ENCODE measurements at regions not wholly inside any gene's neighbourhood (a gene's known extent, or its start where the extent isn't known, plus 50 kb on each side); places are given as distances from the start of the nearest gene placed in this dataset.
A peak's percentile ranks its signal among the peaks of the same experiment; 100 is the strongest.
"Not testable (repeated sequence)": the region's sequence is repeated elsewhere in the genome, so short reads cannot be mapped to it uniquely, and the experiment has no call there.

GRCh38 chr11:98456308-98456680, 564.5 kb upstream of the CNTN5 start:
- no peak for DNase-seq

GRCh38 chr11:98495016-98495415, 525.7 kb upstream of the CNTN5 start:
- no peak for DNase-seq

GRCh38 chr11:98495601-98496000, 525.1 kb upstream of the CNTN5 start:
- no peak for DNase-seq

- DNase-seq: no peak
These were observed 513.5 kb upstream of the CNTN5 start for GRCh38 chr11:98507208-98507607.

GRCh38 chr11:98512938-98513337, 507.8 kb upstream of the CNTN5 start:
- no peak for DNase-seq

GRCh38 chr11:98531576-98531975, 489.2 kb upstream of the CNTN5 start:
- no peak for DNase-seq

- DNase-seq: no peak
These were observed 484.7 kb upstream of the CNTN5 start for GRCh38 chr11:98536023-98536422.

- DNase-seq: not testable (repeated sequence)
These were observed 482.4 kb upstream of the CNTN5 start for GRCh38 chr11:98538358-98538757.

GRCh38 chr11:98545544-98546175, 475.1 kb upstream of the CNTN5 start:
- DNase-seq: no peak

GRCh38 chr11:98549571-98549970, 471.2 kb upstream of the CNTN5 start:
- no peak for DNase-seq

- DNase-seq: no peak
These were observed 460.8 kb upstream of the CNTN5 start for GRCh38 chr11:98559961-98560360.

GRCh38 chr11:98561252-98561651, 459.5 kb upstream of the CNTN5 start:
- DNase-seq: peak in 1 of 2 experiments; percentile 2

- DNase-seq: no peak
These were observed 458.8 kb upstream of the CNTN5 start for GRCh38 chr11:98561877-98562395.

GRCh38 chr11:98564233-98564632, 456.5 kb upstream of the CNTN5 start:
- DNase-seq: no peak

GRCh38 chr11:98564881-98565280, 455.9 kb upstream of the CNTN5 start:
- no peak for DNase-seq

- no peak for DNase-seq
These were observed 455.4 kb upstream of the CNTN5 start for GRCh38 chr11:98565311-98565710.

- DNase-seq: no peak
These were observed 453.8 kb upstream of the CNTN5 start for GRCh38 chr11:98566978-98567377.

GRCh38 chr11:98568013-98568412, 452.7 kb upstream of the CNTN5 start:
- DNase-seq: no peak

- no peak for DNase-seq
These were observed 447.8 kb upstream of the CNTN5 start for GRCh38 chr11:98572941-98573340.

GRCh38 chr11:98587884-98588283, 432.9 kb upstream of the CNTN5 start:
- no peak for DNase-seq

- DNase-seq: no peak
These were observed 430.8 kb upstream of the CNTN5 start for GRCh38 chr11:98589967-98590366.

GRCh38 chr11:98600103-98600502, 420.6 kb upstream of the CNTN5 start:
- no peak for DNase-seq

GRCh38 chr11:98600786-98601773, 419.7 kb upstream of the CNTN5 start:
- no peak for DNase-seq

GRCh38 chr11:98616098-98616655, 404.6 kb upstream of the CNTN5 start:
- no peak for DNase-seq

Measured in NCI-H526 (cell line).